ENCODE measurements at regions not wholly inside any gene's neighbourhood (a gene's known extent, or its start where the extent isn't known, plus 50 kb on each side); places are given as distances from the start of the nearest gene placed in this dataset.

DNA sequence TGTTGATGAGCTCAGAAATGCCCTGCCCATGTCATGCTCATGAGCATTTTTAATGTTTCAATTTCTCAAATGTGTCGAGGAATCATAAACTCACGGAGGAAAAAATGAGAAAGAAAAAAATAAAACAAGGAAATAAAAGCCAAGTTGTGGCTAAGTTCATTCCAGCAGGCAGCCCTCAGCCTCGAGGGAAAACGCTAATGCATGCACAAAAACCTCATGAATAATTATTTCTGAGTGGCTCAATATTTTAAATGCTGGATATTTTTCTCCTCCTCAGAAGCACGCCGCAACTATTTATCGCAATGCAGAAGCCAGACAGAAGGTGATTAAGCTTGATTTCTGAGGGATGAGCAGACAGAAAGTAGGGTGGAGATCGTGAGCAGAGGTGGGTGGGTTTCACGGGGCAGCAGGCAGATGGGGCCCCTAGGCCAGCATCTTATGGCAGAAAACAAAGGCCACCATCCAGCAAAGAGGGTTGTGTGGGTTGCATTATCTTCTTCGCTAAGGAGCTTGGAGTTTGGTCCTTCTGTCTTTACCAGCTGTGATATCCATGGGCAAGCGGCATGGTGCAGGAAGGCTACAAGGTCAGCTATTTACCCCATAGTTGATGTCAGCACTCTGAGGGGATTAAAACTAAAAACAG lies 151.5 kb upstream of the LRFN2 start:
- no peak overlapping the region for H3K4me3 ChIP-seq (ENCODE audit: low read depth, low read length)
- no peaks in the 10 kb centered on the region for H3K9me3 Mint-ChIP-seq
- no peak for DNase-seq
- no peaks in the 10 kb centered on the region for H3K36me3 Mint-ChIP-seq
- no peaks in the 10 kb centered on the region for H3K9me3 ChIP-seq (ENCODE audit: control insufficient read depth in 2 of 2, low read length in 2 of 2)
- no peaks in the 10 kb centered on the region for H3K4me1 ChIP-seq (ENCODE audit: control insufficient read depth, insufficient read depth, low read length, poor library complexity, severe bottlenecking)
- H3K27ac Mint-ChIP-seq: no peak overlapping the region
- H3K4me1 Mint-ChIP-seq: no peaks in the 10 kb centered on the region
- ATAC-seq (ENCODE audit: low read depth in 2 of 2): no peak
- no peaks in the 10 kb centered on the region for H3K36me3 ChIP-seq (ENCODE audit: control insufficient read depth, insufficient read depth, low read length)
- H3K27me3 Mint-ChIP-seq: peaks cover 4% of the 10 kb centered on the region
- H3K4me3 Mint-ChIP-seq: no peak overlapping the region
- H3K27ac ChIP-seq (ENCODE audit: insufficient read depth, low read length, poor library complexity, severe bottlenecking): no peak overlapping the region
- no peaks in the 10 kb centered on the region for H3K27me3 ChIP-seq (ENCODE audit: control insufficient read depth, insufficient read depth, low read length)

- H3K4me1 Mint-ChIP-seq: no peaks in the 10 kb centered on the region
- no peak overlapping the region for H3K4me3 ChIP-seq (ENCODE audit: low read depth, low read length)
- H3K27ac ChIP-seq (ENCODE audit: insufficient read depth, low read length, poor library complexity, severe bottlenecking): no peak overlapping the region
- H3K36me3 ChIP-seq (ENCODE audit: control insufficient read depth, insufficient read depth, low read length): no peaks in the 10 kb centered on the region
- no peaks in the 10 kb centered on the region for H3K9me3 ChIP-seq (ENCODE audit: control insufficient read depth in 2 of 2, low read length in 2 of 2)
- H3K4me3 Mint-ChIP-seq: no peak overlapping the region
- no peaks in the 10 kb centered on the region for H3K4me1 ChIP-seq (ENCODE audit: control insufficient read depth, insufficient read depth, low read length, poor library complexity, severe bottlenecking)
- H3K27ac Mint-ChIP-seq: no peak overlapping the region
- no peaks in the 10 kb centered on the region for H3K27me3 ChIP-seq (ENCODE audit: control insufficient read depth, insufficient read depth, low read length)
- DNase-seq (no peak), ATAC-seq (ENCODE audit: low read depth in 2 of 2) (no peak)
- H3K9me3 Mint-ChIP-seq: no peaks in the 10 kb centered on the region
- peaks cover 4% of the 10 kb centered on the region for H3K27me3 Mint-ChIP-seq
- H3K36me3 Mint-ChIP-seq: no peaks in the 10 kb centered on the region
Measured at GRCh38 chr6:40735521-40735920, 148.4 kb upstream of the LRFN2 start.

GRCh38 chr6:40735121-40735520 lies 148.0 kb upstream of the LRFN2 start:
- Mint-ChIP-seq H3K9me3 (no peaks in the 10 kb centered on the region), H3K4me1 (no peaks in the 10 kb centered on the region), H3K36me3 (no peaks in the 10 kb centered on the region), H3K27ac (no peak overlapping the region), H3K4me3 (no peak overlapping the region), H3K27me3 (peaks cover 4% of the 10 kb centered on the region)
- ATAC-seq (ENCODE audit: low read depth in 2 of 2): no peak
- no peak for DNase-seq
- no peaks in the 10 kb centered on the region for H3K9me3 ChIP-seq (ENCODE audit: control insufficient read depth in 2 of 2, low read length in 2 of 2)
- H3K27me3 ChIP-seq (ENCODE audit: control insufficient read depth, insufficient read depth, low read length): no peaks in the 10 kb centered on the region
- H3K27ac ChIP-seq (ENCODE audit: insufficient read depth, low read length, poor library complexity, severe bottlenecking): no peak overlapping the region
- no peaks in the 10 kb centered on the region for H3K36me3 ChIP-seq (ENCODE audit: control insufficient read depth, insufficient read depth, low read length)
- H3K4me3 ChIP-seq (ENCODE audit: low read depth, low read length): no peak overlapping the region
- no peaks in the 10 kb centered on the region for H3K4me1 ChIP-seq (ENCODE audit: control insufficient read depth, insufficient read depth, low read length, poor library complexity, severe bottlenecking)

- no peaks in the 10 kb centered on the region for H3K9me3 Mint-ChIP-seq
Measured at GRCh38 chr6:40734607-40735006, 147.4 kb upstream of the LRFN2 start.

DNA sequence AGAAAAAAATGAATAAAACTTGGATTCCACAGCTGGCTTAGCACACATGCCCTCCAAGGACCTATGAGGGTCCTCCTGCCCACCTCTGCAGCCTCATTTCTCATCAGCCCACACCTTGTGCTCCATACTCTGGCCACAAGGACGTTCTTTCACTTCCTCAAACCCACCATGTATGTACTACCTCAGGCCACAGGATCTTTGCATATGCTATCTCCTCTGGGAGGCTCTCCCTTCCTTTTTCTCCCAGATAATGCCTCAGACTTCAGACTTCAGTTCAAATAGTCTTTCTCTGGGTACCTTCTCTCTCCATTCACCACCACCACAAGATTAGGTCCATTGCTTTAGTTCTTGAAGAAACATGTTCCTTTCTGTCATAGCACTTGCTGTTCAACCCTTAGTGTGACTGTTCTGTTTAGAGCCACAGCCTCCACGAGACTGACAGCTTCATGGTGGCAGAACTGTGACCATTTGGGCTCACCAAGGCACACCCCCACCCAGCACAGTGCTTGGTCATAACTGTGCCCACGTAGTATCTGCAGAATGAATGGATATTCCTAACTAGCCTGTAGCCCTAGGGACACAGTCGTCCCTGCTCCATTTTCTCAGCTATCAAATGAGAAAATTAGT lies 146.7 kb upstream of the LRFN2 start:
- H3K27ac Mint-ChIP-seq: no peak overlapping the region
- ATAC-seq (ENCODE audit: low read depth in 2 of 2) (no peak), DNase-seq (no peak)
- H3K4me3 Mint-ChIP-seq: no peak overlapping the region
- no peaks in the 10 kb centered on the region for H3K36me3 Mint-ChIP-seq
- no peaks in the 10 kb centered on the region for H3K9me3 Mint-ChIP-seq
- H3K4me3 ChIP-seq (ENCODE audit: low read depth, low read length): no peak overlapping the region
- peaks cover 4% of the 10 kb centered on the region for H3K27me3 Mint-ChIP-seq
- no peaks in the 10 kb centered on the region for H3K36me3 ChIP-seq (ENCODE audit: control insufficient read depth, insufficient read depth, low read length)
- no peaks in the 10 kb centered on the region for H3K4me1 Mint-ChIP-seq
- no peak overlapping the region for H3K27ac ChIP-seq (ENCODE audit: insufficient read depth, low read length, poor library complexity, severe bottlenecking)
- no peaks in the 10 kb centered on the region for H3K9me3 ChIP-seq (ENCODE audit: control insufficient read depth in 2 of 2, low read length in 2 of 2)
- no peaks in the 10 kb centered on the region for H3K4me1 ChIP-seq (ENCODE audit: control insufficient read depth, insufficient read depth, low read length, poor library complexity, severe bottlenecking)
- peaks cover 2% of the 10 kb centered on the region for H3K27me3 ChIP-seq (ENCODE audit: control insufficient read depth, insufficient read depth, low read length)

More at GRCh38 chr6:40734607-40735006, 147.4 kb upstream of the LRFN2 start:
- H3K4me1 ChIP-seq (ENCODE audit: control insufficient read depth, insufficient read depth, low read length, poor library complexity, severe bottlenecking): no peaks in the 10 kb centered on the region
- H3K4me1 Mint-ChIP-seq: no peaks in the 10 kb centered on the region
- H3K9me3 ChIP-seq (ENCODE audit: control insufficient read depth in 2 of 2, low read length in 2 of 2): no peaks in the 10 kb centered on the region
- DNase-seq (no peak), ATAC-seq (ENCODE audit: low read depth in 2 of 2) (no peak)
- no peaks in the 10 kb centered on the region for H3K27me3 ChIP-seq (ENCODE audit: control insufficient read depth, insufficient read depth, low read length)
- H3K27ac ChIP-seq (ENCODE audit: insufficient read depth, low read length, poor library complexity, severe bottlenecking): no peak overlapping the region
- no peaks in the 10 kb centered on the region for H3K36me3 ChIP-seq (ENCODE audit: control insufficient read depth, insufficient read depth, low read length)
- no peak overlapping the region for H3K27ac Mint-ChIP-seq
- peaks cover 4% of the 10 kb centered on the region for H3K27me3 Mint-ChIP-seq
- no peak overlapping the region for H3K4me3 Mint-ChIP-seq
- H3K36me3 Mint-ChIP-seq: no peaks in the 10 kb centered on the region
- H3K4me3 ChIP-seq (ENCODE audit: low read depth, low read length): no peak overlapping the region

DNA sequence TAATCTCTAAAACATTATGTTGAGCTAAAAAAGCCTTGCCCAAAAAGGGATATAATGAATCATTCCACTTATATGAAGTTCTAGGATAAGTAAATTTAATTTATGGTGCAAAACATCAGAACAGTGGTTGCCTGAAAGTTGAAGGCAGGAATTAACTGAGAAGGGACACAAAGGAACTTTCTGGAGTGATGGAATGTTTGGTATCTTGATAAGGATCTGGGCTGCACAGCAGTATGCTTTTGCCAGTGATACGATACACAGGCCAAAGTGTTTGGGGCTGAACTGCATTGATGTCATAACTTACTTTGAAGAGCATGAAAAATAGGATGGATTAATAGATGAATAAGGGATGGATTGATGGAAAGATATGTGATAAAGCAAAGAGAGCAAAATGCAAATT lies 146.1 kb upstream of the LRFN2 start:
- H3K27ac Mint-ChIP-seq: no peak overlapping the region
- H3K36me3 Mint-ChIP-seq: no peaks in the 10 kb centered on the region
- Histone ChIP-seq H3K4me1 (ENCODE audit: control insufficient read depth, insufficient read depth, low read length, poor library complexity, severe bottlenecking) (no peaks in the 10 kb centered on the region), H3K4me3 (ENCODE audit: low read depth, low read length) (no peak overlapping the region), H3K9me3 (ENCODE audit: control insufficient read depth in 2 of 2, low read length in 2 of 2) (no peaks in the 10 kb centered on the region), H3K27me3 (ENCODE audit: control insufficient read depth, insufficient read depth, low read length) (peaks cover 3% of the 10 kb centered on the region), H3K27ac (ENCODE audit: insufficient read depth, low read length, poor library complexity, severe bottlenecking) (no peak overlapping the region), H3K36me3 (ENCODE audit: control insufficient read depth, insufficient read depth, low read length) (no peaks in the 10 kb centered on the region)
- ATAC-seq (ENCODE audit: low read depth in 2 of 2): no peak
- H3K9me3 Mint-ChIP-seq: no peaks in the 10 kb centered on the region
- H3K4me3 Mint-ChIP-seq: no peak overlapping the region
- no peak for DNase-seq
- no peaks in the 10 kb centered on the region for H3K4me1 Mint-ChIP-seq
- H3K27me3 Mint-ChIP-seq: peaks cover 4% of the 10 kb centered on the region

DNA sequence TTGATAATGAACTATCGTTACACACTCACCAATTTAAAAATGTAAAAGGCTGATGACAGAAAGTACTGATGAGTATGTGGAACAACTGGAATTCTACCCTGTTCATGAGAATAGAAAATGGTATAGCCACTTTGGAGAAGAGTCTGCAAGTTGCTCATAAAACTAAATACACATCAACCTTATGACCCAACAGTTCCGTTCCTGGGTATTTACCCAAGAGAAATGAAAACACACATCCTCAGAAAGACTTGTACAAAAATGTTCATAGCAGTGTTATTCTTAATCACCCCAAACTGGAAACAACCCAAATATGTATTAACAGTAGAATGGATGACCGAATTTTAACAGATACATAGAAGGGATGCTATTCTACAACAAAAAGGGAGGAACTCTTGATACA lies 145.7 kb upstream of the LRFN2 start:
- H3K36me3 Mint-ChIP-seq: no peaks in the 10 kb centered on the region
- no peaks in the 10 kb centered on the region for H3K9me3 Mint-ChIP-seq
- no peaks in the 10 kb centered on the region for H3K9me3 ChIP-seq (ENCODE audit: control insufficient read depth in 2 of 2, low read length in 2 of 2)
- H3K27me3 Mint-ChIP-seq: peaks cover 4% of the 10 kb centered on the region
- H3K27ac Mint-ChIP-seq: no peak overlapping the region
- no peak overlapping the region for H3K27ac ChIP-seq (ENCODE audit: insufficient read depth, low read length, poor library complexity, severe bottlenecking)
- ATAC-seq (ENCODE audit: low read depth in 2 of 2) (no peak), DNase-seq (no peak)
- no peaks in the 10 kb centered on the region for H3K4me1 ChIP-seq (ENCODE audit: control insufficient read depth, insufficient read depth, low read length, poor library complexity, severe bottlenecking)
- H3K36me3 ChIP-seq (ENCODE audit: control insufficient read depth, insufficient read depth, low read length): no peaks in the 10 kb centered on the region
- no peak overlapping the region for H3K4me3 ChIP-seq (ENCODE audit: low read depth, low read length)
- H3K4me3 Mint-ChIP-seq: no peak overlapping the region
- H3K4me1 Mint-ChIP-seq: no peaks in the 10 kb centered on the region
- H3K27me3 ChIP-seq (ENCODE audit: control insufficient read depth, insufficient read depth, low read length): peaks cover 3% of the 10 kb centered on the region

GRCh38 chr6:40728643-40729042 lies 141.5 kb upstream of the LRFN2 start:
- Histone ChIP-seq H3K36me3 (ENCODE audit: control insufficient read depth, insufficient read depth, low read length) (no peaks in the 10 kb centered on the region), H3K4me1 (ENCODE audit: control insufficient read depth, insufficient read depth, low read length, poor library complexity, severe bottlenecking) (no peaks in the 10 kb centered on the region), H3K27me3 (ENCODE audit: control insufficient read depth, insufficient read depth, low read length) (peaks cover 3% of the 10 kb centered on the region), H3K4me3 (ENCODE audit: low read depth, low read length) (no peak overlapping the region), H3K27ac (ENCODE audit: insufficient read depth, low read length, poor library complexity, severe bottlenecking) (no peak overlapping the region), H3K9me3 (ENCODE audit: control insufficient read depth in 2 of 2, low read length in 2 of 2) (no peaks in the 10 kb centered on the region)
- H3K36me3 Mint-ChIP-seq: no peaks in the 10 kb centered on the region
- ATAC-seq (ENCODE audit: low read depth in 2 of 2): no peak
- H3K9me3 Mint-ChIP-seq: no peaks in the 10 kb centered on the region
- DNase-seq: no peak
- H3K27ac Mint-ChIP-seq: no peak overlapping the region
- H3K4me1 Mint-ChIP-seq: no peaks in the 10 kb centered on the region
- H3K27me3 Mint-ChIP-seq: no peaks in the 10 kb centered on the region
- H3K4me3 Mint-ChIP-seq: no peak overlapping the region
